IMR-90 (cell line): ENCODE measurements at regions not wholly inside any gene's neighbourhood (a gene's known extent, or its start where the extent isn't known, plus 50 kb on each side); places are given as distances from the start of the nearest gene placed in this dataset.

Experiments used
- ATAC-seq: fragments of 200-7000 bp; cut with Tn5 transposase; 2 replicates; pipeline ENCODE4 v1.9.1; 2020; ENCODE audit warnings: low read depth, mild to moderate bottlenecking, moderate library complexity
- BruUV-seq: library from RNA; stranded (reverse); fragments of 400-500 nt; replicated peaks from 2 replicates; lab custom pipeline; 2021; lab: Mats Ljungman, UMichigan
- CTCF ChIA-PET: fragments of 300-600 bp; formaldehyde crosslinking; extraction: SDS; loops from one replicate; lab custom pipeline; 2021; ENCODE audit warnings: antibody characterized with exemption; lab: Yijun Ruan, JAX
- POLR2A ChIA-PET: fragments of 300-600 bp; sonication (Branson Sonifier 250); formaldehyde crosslinking; loops from one replicate; lab custom pipeline; 2022; ENCODE audit warnings: antibody characterized with exemption; ENCODE audit not compliant: unreplicated experiment; lab: Charles Lee
- DNase-seq: peaks from one replicate; pipeline ENCODE4 v3.0.0; 2013
- H2AFZ ChIP-seq: replicated peaks from 2 replicates; pipeline ENCODE3; 2013; ENCODE audit warnings: low read length, mild to moderate bottlenecking; ENCODE audit not compliant: poor library complexity
- H2AK5ac ChIP-seq: 2 replicates; pipeline ENCODE4 v1.6.1; 2013; ENCODE audit warnings: low read depth, low read length, inconsistent platforms
- H2AK9ac ChIP-seq: replicated peaks from 2 replicates; pipeline ENCODE3; 2013; ENCODE audit warnings: mild to moderate bottlenecking, low read depth, low read length, moderate library complexity; ENCODE audit not compliant: poor library complexity
- H2BK120ac ChIP-seq: 2 replicates; pipeline ENCODE4 v1.6.1; 2013; ENCODE audit warnings: low read depth, low read length, inconsistent platforms
- H2BK15ac ChIP-seq: 3 replicates; pipeline ENCODE4 v1.6.1; 2013; ENCODE audit warnings: low read depth, low read length, inconsistent platforms
- H2BK20ac ChIP-seq: 2 replicates; pipeline ENCODE4 v1.6.1; 2013; ENCODE audit warnings: low read depth, mild to moderate bottlenecking, inconsistent platforms, low read length, moderate library complexity
- H2BK5ac ChIP-seq: 2 replicates; pipeline ENCODE4 v1.6.1; 2013; ENCODE audit warnings: mild to moderate bottlenecking, low read depth, low read length, inconsistent platforms; ENCODE audit not compliant: poor library complexity, severe bottlenecking
- H3K14ac ChIP-seq: replicated peaks from 2 replicates; pipeline ENCODE4 v1.6.1; 2013; ENCODE audit warnings: low read depth, low read length, inconsistent platforms
- H3K18ac ChIP-seq: 2 replicates; pipeline ENCODE4 v1.6.1; 2013; ENCODE audit warnings: low read depth, low read length, control low read depth
- H3K23ac ChIP-seq: 2 replicates; pipeline ENCODE4 v1.6.1; 2013; ENCODE audit warnings: low read depth, low read length, inconsistent platforms
- H3K27ac ChIP-seq: 2 replicates; pipeline ENCODE4 v1.5.1; 2013; ENCODE audit warnings: mild to moderate bottlenecking, control low read depth, low read length; ENCODE audit not compliant: insufficient read depth
- H3K27me3 ChIP-seq: 2 replicates; pipeline ENCODE4 v1.6.1; 2013; ENCODE audit warnings: low read length; ENCODE audit not compliant: control insufficient read depth, insufficient read depth
- H3K36me3 ChIP-seq: 2 replicates; pipeline ENCODE4 v1.6.1; 2013; ENCODE audit warnings: low read length, mixed read lengths; ENCODE audit not compliant: control insufficient read depth, insufficient read depth
- H3K4ac ChIP-seq: 2 replicates; pipeline ENCODE4 v1.6.1; 2013; ENCODE audit warnings: low read depth, low read length, inconsistent platforms
- H3K4me1 ChIP-seq: 2 replicates; pipeline ENCODE4 v1.6.1; 2013; ENCODE audit warnings: low read length, mixed read lengths; ENCODE audit not compliant: control insufficient read depth, insufficient read depth
- H3K4me2 ChIP-seq: 2 replicates; pipeline ENCODE4 v1.6.1; 2013; ENCODE audit warnings: low read depth, mild to moderate bottlenecking, control low read depth, low read length, moderate library complexity
- H3K4me3 ChIP-seq: 2 replicates; pipeline ENCODE4 v1.5.1; 2013; ENCODE audit warnings: low read depth, mild to moderate bottlenecking, control low read depth, low read length, moderate library complexity; ENCODE audit not compliant: insufficient read depth
- H3K56ac ChIP-seq: 2 replicates; pipeline ENCODE4 v1.6.1; 2013; ENCODE audit warnings: low read length, inconsistent platforms; ENCODE audit not compliant: insufficient read depth; ENCODE audit errors: extremely low read depth
- H3K79me1 ChIP-seq, 2 experiments: 2 replicates each; pipeline ENCODE4 v1.6.1; 2013; ENCODE audit warnings: low read length in 2 of 2, inconsistent platforms in 1 of 2, low read depth in 1 of 2
- H3K9ac ChIP-seq: 2 replicates; pipeline ENCODE4 v1.6.1; 2013; ENCODE audit warnings: low read depth, low read length, control low read depth
- H3K9me1 ChIP-seq: 2 replicates; pipeline ENCODE4 v1.6.1; 2013; ENCODE audit warnings: low read length, inconsistent platforms; ENCODE audit not compliant: insufficient read depth
- H3K9me3 ChIP-seq: 2 replicates; pipeline ENCODE4 v1.6.1; 2013; ENCODE audit warnings: low read length; ENCODE audit not compliant: control insufficient read depth, insufficient read depth
- H4K20me1 ChIP-seq: 2 replicates; pipeline ENCODE4 v1.6.1; 2013; ENCODE audit warnings: low read length, inconsistent platforms; ENCODE audit not compliant: insufficient read depth
- H4K5ac ChIP-seq: 2 replicates; pipeline ENCODE4 v1.6.1; 2013; ENCODE audit warnings: mild to moderate bottlenecking, low read depth, low read length, control low read depth
- H4K8ac ChIP-seq, 2 experiments: 2 replicates each; pipeline ENCODE4 v1.6.1; 2013; ENCODE audit warnings: low read depth in 2 of 2, low read length in 2 of 2, control low read depth in 1 of 2, inconsistent platforms in 1 of 2
- H4K91ac ChIP-seq: 2 replicates; pipeline ENCODE4 v1.6.1; 2013; ENCODE audit warnings: low read depth, low read length, inconsistent platforms; ENCODE audit not compliant: insufficient read depth
- BHLHE40 ChIP-seq: fragments of 150-350 bp; IDR thresholded peaks from 2 replicates; pipeline ENCODE4 v1.6.1; 2016; ENCODE audit warnings: mild to moderate bottlenecking, low read depth, low read length
- CHD1 ChIP-seq: IDR thresholded peaks from 2 replicates; pipeline ENCODE4 v1.6.1; 2012; ENCODE audit warnings: low read depth, low read length, improper control_type of control experiment
- FOS ChIP-seq: fragments of 150-350 bp; IDR thresholded peaks from 2 replicates; pipeline ENCODE4 v1.6.1; 2016; ENCODE audit warnings: low read depth, low read length
- MAFK ChIP-seq: IDR thresholded peaks from 2 replicates; pipeline ENCODE4 v1.6.1; 2012; ENCODE audit warnings: low read depth, low read length, improper control_type of control experiment
- MAZ ChIP-seq: IDR thresholded peaks from 2 replicates; pipeline ENCODE4 v1.6.1; 2012; ENCODE audit warnings: low read depth, mild to moderate bottlenecking, low read length, improper control_type of control experiment, moderate library complexity, borderline replicate concordance
- MXI1 ChIP-seq: IDR thresholded peaks from 2 replicates; pipeline ENCODE4 v1.6.1; 2012; ENCODE audit warnings: low read depth, mild to moderate bottlenecking, low read length, moderate library complexity, borderline replicate concordance
- NFE2L2 ChIP-seq: fragments of 150-350 bp; IDR thresholded peaks from 2 replicates; pipeline ENCODE4 v1.6.1; 2016; ENCODE audit warnings: low read depth, mild to moderate bottlenecking, low read length
- POLR2A ChIP-seq: IDR thresholded peaks from 2 replicates; pipeline ENCODE4 v1.6.1; 2012; ENCODE audit warnings: mild to moderate bottlenecking, low read depth, low read length
- RAD21 ChIP-seq: IDR thresholded peaks from 2 replicates; pipeline ENCODE4 v1.6.1; 2012; ENCODE audit warnings: low read length, improper control_type of control experiment
- RCOR1 ChIP-seq: IDR thresholded peaks from 2 replicates; pipeline ENCODE4 v1.6.1; 2012; ENCODE audit warnings: mild to moderate bottlenecking, low read length, improper control_type of control experiment; ENCODE audit not compliant: insufficient replicate concordance
- RFX5 ChIP-seq: IDR thresholded peaks from 2 replicates; pipeline ENCODE4 v1.8.0; 2012; ENCODE audit warnings: low read depth, mild to moderate bottlenecking, low read length, moderate library complexity
- SMC3 ChIP-seq: fragments of 150-350 bp; IDR thresholded peaks from 2 replicates; pipeline ENCODE4 v1.6.1; 2016; ENCODE audit warnings: low read depth, mild to moderate bottlenecking, antibody characterized with exemption, low read length, moderate library complexity
- dilution Hi-C: fragments of 300-500 bp; cut with HindIII; formaldehyde crosslinking; loops from one replicate; pipeline ENCODE4 v1.14.3; 2018; ENCODE audit warnings: low sequenced_read_pairs; ENCODE audit not compliant: unreplicated experiment
- in situ Hi-C: fragments of 300-500 bp; cut with MboI; formaldehyde crosslinking; loops from 3 replicates; pipeline ENCODE4 v1.14.3; 2019; ENCODE audit warnings: low sequenced_read_pairs, inconsistent platforms, mixed read lengths
- intact Hi-C: fragments of 100-400 bp; cut with micrococcal nuclease; formaldehyde crosslinking; loops from 2 replicates; pipeline ENCODE4 v1.10.0; 2022

- Histone ChIP-seq H3K27me3 (no peaks in the 10 kb centered on the region), H2AK5ac (no peak overlapping the region), H3K79me1 (no peaks in the 10 kb centered on the region), H3K14ac (no peak overlapping the region), H3K56ac (no peak overlapping the region), H4K91ac (no peak overlapping the region), H3K4me1 (no peaks in the 10 kb centered on the region), H3K4ac (no peak overlapping the region), H3K4me2 (no peak overlapping the region), H3K18ac (no peak overlapping the region), H3K23ac (no peak overlapping the region), H2AFZ (no peak overlapping the region), H3K36me3 (no peaks in the 10 kb centered on the region), H2BK20ac (no peak overlapping the region), H3K9me1 (no peaks in the 10 kb centered on the region), H4K8ac (no peak overlapping the region), H3K9ac (no peak overlapping the region), H4K5ac (no peak overlapping the region), H2BK15ac (no peak overlapping the region), H3K9me3 (no peaks in the 10 kb centered on the region; the same call in 1 of the 2 replicates), H3K4me3 (no peak overlapping the region), H2AK9ac (no peak overlapping the region), H2BK120ac (no peak overlapping the region), H4K20me1 (no peaks in the 10 kb centered on the region), H3K27ac (no peak overlapping the region), H2BK5ac (no peak overlapping the region)
- TF ChIP-seq RFX5, result no peak
- no peak for TF ChIP-seq RAD21
- no peak for TF ChIP-seq NFE2L2
- TF ChIP-seq BHLHE40, result no peak
- no peak for TF ChIP-seq CHD1
- no peak for TF ChIP-seq FOS
- TF ChIP-seq MAFK, result no peak
- TF ChIP-seq MAZ, result no peak
- no peak for TF ChIP-seq RCOR1
- TF ChIP-seq SMC3, result no peak
- no peak for TF ChIP-seq MXI1
- TF ChIP-seq POLR2A, result no peak
- dilution Hi-C loops, result no loop called here
- intact Hi-C loops, result no loop called here
- BruUV-seq, result no TSS peak
- ChIA-PET POLR2A (no interaction called here), CTCF (no interaction called here)
- ATAC-seq, result no peak
- in situ Hi-C loops, result no loop called here
- no peak for DNase-seq
Observed at GRCh38 chr4:106830879-106831278, 205.2 kb downstream of the DKK2 start.
